HepG2 (cell line): ENCODE measurements at regions not wholly inside any gene's neighbourhood (a gene's known extent, or its start where the extent isn't known, plus 50 kb on each side); places are given as distances from the start of the nearest gene placed in this dataset.

ENCODE experiments used
- ATAC-seq: fragments of 200-7000 bp; cut with Tn5 transposase; 3 replicates; pipeline ENCODE4 v1.9.1; 2020; ENCODE audit warnings: mild to moderate bottlenecking, moderate library complexity
- BruUV-seq: library from RNA; stranded (reverse); fragments of 400-500 nt; replicated peaks from 2 replicates; lab custom pipeline; 2021; lab: Mats Ljungman, UMichigan
- CTCF ChIA-PET: fragments of 300-600 bp; formaldehyde crosslinking; extraction: SDS; loops from one replicate; lab custom pipeline; 2021; ENCODE audit warnings: low total read pairs, inconsistent platforms, low intra/inter-chr PET ratio; lab: Yijun Ruan, JAX
- POLR2A ChIA-PET: fragments of 350-600 bp; sonication (Branson Sonifier 250); formaldehyde crosslinking; loops from one replicate; lab custom pipeline; 2020; ENCODE audit warnings: antibody characterized with exemption, inconsistent platforms; lab: Yijun Ruan, JAX
- DNase-seq: peaks from one replicate; pipeline ENCODE4 v3.0.0-alpha.2; 2015; ENCODE audit warnings: low spot score
- FAIRE-seq: peaks from 3 replicates; lab custom pipeline; 2011; peaks lifted over from hg19 to GRCh38; lab: Jason Lieb, UNC
- H2AFZ ChIP-seq: one replicate; pipeline ENCODE4 v1.6.1; 2011; ENCODE audit warnings: low read length, inconsistent platforms
- H3K27ac ChIP-seq: fragments of 300-600 bp; 3 replicates; pipeline ENCODE4 v1.8.0; 2011; ENCODE audit warnings: mixed run types, mild to moderate bottlenecking, mixed read lengths, low read length, inconsistent platforms; ENCODE audit not compliant: insufficient read depth; ENCODE audit errors: extremely low read length
- H3K27me3 ChIP-seq, 2 experiments: fragments of 200-600 bp in 1 of 2; 2 replicates in 1 of 2; 3 replicates in 1 of 2; pipeline versions ENCODE4 v1.6.0 to v1.8.0; 2011; ENCODE audit warnings: low read length in 2 of 2, mild to moderate bottlenecking in 2 of 2, moderate library complexity in 2 of 2, inconsistent platforms in 1 of 2; ENCODE audit not compliant: insufficient read depth in 2 of 2, control insufficient read depth in 1 of 2
- H3K36me3 ChIP-seq, 2 experiments: fragments of 200-600 bp in 1 of 2; replicated peaks in 1 of 2; 2 replicates in 1 of 2; 3 replicates in 1 of 2; pipeline versions ENCODE4 v1.5.1 to v1.8.0; 2011; ENCODE audit warnings: low read length in 2 of 2, inconsistent platforms in 1 of 2; ENCODE audit not compliant: insufficient read depth in 2 of 2, control insufficient read depth in 1 of 2
- H3K4me1 ChIP-seq: 2 replicates; pipeline ENCODE4 v1.5.1; 2012; ENCODE audit warnings: low read length, inconsistent platforms; ENCODE audit not compliant: insufficient read depth
- H3K4me2 ChIP-seq: 2 replicates; pipeline ENCODE4 v1.6.0; 2011; ENCODE audit warnings: low read depth, low read length, inconsistent platforms
- H3K4me3 ChIP-seq, 3 experiments: fragments of 200-600 bp in 1 of 3; sonication (generic), shearing (Covaris generic) in 1 of 3; replicated peaks in 1 of 3; 2 replicates each; pipeline ENCODE4 v1.5.1; 2011 to 2016; ENCODE audit warnings: low read length in 3 of 3, inconsistent platforms in 2 of 3, low read depth in 2 of 3, mild to moderate bottlenecking in 2 of 3, control low read depth in 1 of 3, mixed read lengths in 1 of 3; ENCODE audit not compliant: insufficient read depth in 1 of 3
- H3K79me2 ChIP-seq: one replicate; pipeline ENCODE4 v1.6.1; 2011; ENCODE audit warnings: low read length, inconsistent platforms; ENCODE audit not compliant: insufficient read depth
- H3K9ac ChIP-seq: 2 replicates; pipeline ENCODE4 v1.6.0; 2011; ENCODE audit warnings: mild to moderate bottlenecking, low read depth, low read length, inconsistent platforms; ENCODE audit not compliant: insufficient read depth
- H3K9me3 ChIP-seq: 2 replicates; pipeline ENCODE4 v1.5.1; 2012; ENCODE audit warnings: mild to moderate bottlenecking, low read length
- H4K20me1 ChIP-seq: 2 replicates; pipeline ENCODE4 v1.6.0; 2011; ENCODE audit warnings: inconsistent platforms, mild to moderate bottlenecking, low read length, moderate library complexity; ENCODE audit not compliant: insufficient read depth
- CBX5 ChIP-seq: sonication (generic); formaldehyde crosslinking; IDR thresholded peaks from 2 replicates; pipeline ENCODE4 v1.4.0; 2020; ENCODE audit warnings: missing genetic modification reagents, borderline replicate concordance
- CCDC6 ChIP-seq: sonication (generic); formaldehyde crosslinking; IDR thresholded peaks from 2 replicates; pipeline ENCODE4 v1.8.1; 2022; ENCODE audit warnings: mild to moderate bottlenecking, missing genetic modification reagents, moderate library complexity
- CENPT ChIP-seq: sonication (generic); formaldehyde crosslinking; IDR thresholded peaks from 2 replicates; pipeline ENCODE4 v1.8.0; 2022; ENCODE audit warnings: low read depth, mild to moderate bottlenecking, moderate library complexity, missing genetic modification reagents
- FLYWCH1 ChIP-seq: sonication (generic); formaldehyde crosslinking; IDR thresholded peaks from 2 replicates; pipeline ENCODE4 v1.8.1; 2023; ENCODE audit warnings: mild to moderate bottlenecking, missing genetic modification reagents
- GPN1 ChIP-seq: sonication (generic); formaldehyde crosslinking; IDR thresholded peaks from 2 replicates; pipeline ENCODE4 v1.5.1; 2020; ENCODE audit warnings: missing genetic modification reagents, borderline replicate concordance
- KMT2B ChIP-seq: IDR thresholded peaks from 2 replicates; pipeline ENCODE4 v1.6.1; 2016; ENCODE audit warnings: missing genetic modification reagents, missing compliant biosample characterization
- MAX ChIP-seq: IDR thresholded peaks from 2 replicates; pipeline ENCODE4 v1.6.1; 2012; ENCODE audit warnings: inconsistent platforms
- RNF2 ChIP-seq: fragments of 450-650 bp; conservative IDR thresholded peaks from 2 replicates; pipeline ENCODE4 v1.6.1; 2016; ENCODE audit warnings: low read depth
- SIN3B ChIP-seq: fragments of 150-350 bp; IDR thresholded peaks from 2 replicates; pipeline ENCODE4 v1.6.1; 2014; ENCODE audit warnings: low read length
- TOPORS ChIP-seq: sonication (generic); formaldehyde crosslinking; IDR thresholded peaks from 2 replicates; pipeline ENCODE4 v1.8.0; 2023; ENCODE audit warnings: mild to moderate bottlenecking, missing genetic modification reagents
- ZNF263 ChIP-seq: sonication (generic); formaldehyde crosslinking; IDR thresholded peaks from 2 replicates; pipeline ENCODE4 v1.4.0; 2020; ENCODE audit warnings: missing genetic modification reagents
- ZNF484 ChIP-seq: sonication (generic); formaldehyde crosslinking; IDR thresholded peaks from 2 replicates; pipeline ENCODE4 v1.5.1; 2020; ENCODE audit warnings: mild to moderate bottlenecking, low read depth, missing genetic modification reagents, borderline replicate concordance
- ZNF577 ChIP-seq: sonication (generic); formaldehyde crosslinking; IDR thresholded peaks from 2 replicates; pipeline ENCODE4 v1.4.0; 2020; ENCODE audit warnings: mild to moderate bottlenecking, low read depth, missing genetic modification reagents, borderline replicate concordance
- ZNF589 ChIP-seq: sonication (generic); formaldehyde crosslinking; conservative IDR thresholded peaks from 2 replicates; pipeline ENCODE4 v1.8.0; 2022; ENCODE audit warnings: mild to moderate bottlenecking, moderate library complexity, missing genetic modification reagents
- ZNF614 ChIP-seq: IDR thresholded peaks from 2 replicates; pipeline ENCODE4 v1.6.1; 2018; ENCODE audit warnings: missing biosample characterization, missing genetic modification reagents, inconsistent platforms, borderline replicate concordance
- WGBS: methylation state at CpG from one replicate; pipeline ENCODE4 v1.1.6; 2017; ENCODE audit warnings: low lambda C conversion rate; 5-methylcytosine and 5-hydroxymethylcytosine counted together
- in situ Hi-C: cut with HindIII; loops from 2 replicates; pipeline ENCODE4 v1.10.0; 2017; ENCODE audit warnings: low pct_unique_long_range_greater_than_20kb; ENCODE audit not compliant: extremely low pct_ligation_motif_present
- intact Hi-C: fragments of 100-400 bp; cut with micrococcal nuclease; formaldehyde crosslinking; loops from one replicate; pipeline ENCODE4 v1.10.0; 2022; ENCODE audit not compliant: unreplicated experiment
- TF ChIP-seq, protein P1 (sequence below): sonication (generic); formaldehyde crosslinking; IDR thresholded peaks from 2 replicates; pipeline ENCODE4 v1.5.0; 2020; ENCODE audit warnings: mild to moderate bottlenecking, missing genetic modification reagents
- TF ChIP-seq, protein P2 (sequence below): sonication (generic); formaldehyde crosslinking; IDR thresholded peaks from 2 replicates; pipeline ENCODE4 v1.5.0; 2020; ENCODE audit warnings: missing genetic modification reagents
- TF ChIP-seq, protein P3 (sequence below): sonication (generic); formaldehyde crosslinking; conservative IDR thresholded peaks from 2 replicates; pipeline ENCODE4 v1.8.0; 2022; ENCODE audit warnings: low read depth, missing genetic modification reagents
- TF ChIP-seq, protein P4 (sequence below): sonication (generic); formaldehyde crosslinking; IDR thresholded peaks from 2 replicates; pipeline ENCODE4 v1.8.0; 2022; ENCODE audit warnings: missing genetic modification reagents, low read depth, mild to moderate bottlenecking, borderline replicate concordance

DNA sequence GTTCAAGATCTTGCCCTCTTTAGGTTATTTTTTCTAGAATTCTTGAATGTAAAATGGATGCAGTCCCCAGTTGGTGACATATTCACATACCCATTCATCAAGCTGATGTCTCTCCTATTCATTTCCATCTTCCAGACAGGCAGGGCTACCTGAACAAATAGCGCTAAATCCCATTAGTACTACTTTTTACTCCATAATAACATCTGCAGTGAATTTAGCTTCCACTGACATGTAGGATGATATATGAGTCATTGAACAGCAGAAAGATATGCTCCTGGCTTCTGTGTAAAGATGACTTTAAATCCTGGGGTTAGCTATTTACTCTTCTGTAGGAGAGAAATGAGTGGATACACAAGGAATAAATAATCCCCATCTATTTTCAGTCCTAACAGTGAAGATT, 194.7 kb downstream of the RND3 start (continued):
- TF ChIP-seq, protein P1, sequence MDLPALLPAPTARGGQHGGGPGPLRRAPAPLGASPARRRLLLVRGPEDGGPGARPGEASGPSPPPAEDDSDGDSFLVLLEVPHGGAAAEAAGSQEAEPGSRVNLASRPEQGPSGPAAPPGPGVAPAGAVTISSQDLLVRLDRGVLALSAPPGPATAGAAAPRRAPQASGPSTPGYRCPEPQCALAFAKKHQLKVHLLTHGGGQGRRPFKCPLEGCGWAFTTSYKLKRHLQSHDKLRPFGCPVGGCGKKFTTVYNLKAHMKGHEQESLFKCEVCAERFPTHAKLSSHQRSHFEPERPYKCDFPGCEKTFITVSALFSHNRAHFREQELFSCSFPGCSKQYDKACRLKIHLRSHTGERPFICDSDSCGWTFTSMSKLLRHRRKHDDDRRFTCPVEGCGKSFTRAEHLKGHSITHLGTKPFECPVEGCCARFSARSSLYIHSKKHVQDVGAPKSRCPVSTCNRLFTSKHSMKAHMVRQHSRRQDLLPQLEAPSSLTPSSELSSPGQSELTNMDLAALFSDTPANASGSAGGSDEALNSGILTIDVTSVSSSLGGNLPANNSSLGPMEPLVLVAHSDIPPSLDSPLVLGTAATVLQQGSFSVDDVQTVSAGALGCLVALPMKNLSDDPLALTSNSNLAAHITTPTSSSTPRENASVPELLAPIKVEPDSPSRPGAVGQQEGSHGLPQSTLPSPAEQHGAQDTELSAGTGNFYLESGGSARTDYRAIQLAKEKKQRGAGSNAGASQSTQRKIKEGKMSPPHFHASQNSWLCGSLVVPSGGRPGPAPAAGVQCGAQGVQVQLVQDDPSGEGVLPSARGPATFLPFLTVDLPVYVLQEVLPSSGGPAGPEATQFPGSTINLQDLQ = no peak
- no peak for TF ChIP-seq FLYWCH1 (CRISPR knock-in tag)

DNA sequence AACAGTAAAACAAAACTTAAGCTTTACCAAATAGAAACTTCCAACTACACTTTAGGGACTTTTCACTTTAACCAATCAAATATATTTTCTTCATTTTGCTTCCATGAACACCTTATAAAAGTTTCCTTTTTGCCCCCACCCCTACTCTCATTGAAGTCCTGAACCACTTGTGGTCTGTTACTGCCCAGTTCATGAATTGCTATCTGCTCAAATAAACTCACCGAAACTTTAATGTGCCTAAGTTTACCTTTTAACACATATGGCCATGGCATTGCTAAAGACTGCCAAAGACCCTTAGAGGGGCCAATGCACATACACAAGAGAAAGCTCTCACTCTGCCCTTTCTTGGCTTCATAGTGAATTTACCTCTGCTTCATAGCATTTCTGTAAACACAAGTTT, 195.3 kb downstream of the RND3 start:
- H3K4me1 ChIP-seq = no peaks in the 10 kb centered on the region
- H3K36me3 ChIP-seq = no peaks in the 10 kb centered on the region
- ATAC-seq = no peak
- DNase-seq = no peak
- no peaks in the 10 kb centered on the region for H3K27me3 ChIP-seq
- no peaks in the 10 kb centered on the region for H4K20me1 ChIP-seq
- no peak overlapping the region for H3K27ac ChIP-seq
- H3K9ac ChIP-seq = no peak overlapping the region
- H3K79me2 ChIP-seq = no peaks in the 10 kb centered on the region
- BruUV-seq = no TSS peak
- intact Hi-C loops (no loop called here), in situ Hi-C loops (no loop called here)
- ChIA-PET POLR2A (no interaction called here), CTCF (no interaction called here)
- 46% methylated on average over 1 of the region's 1 CpG for WGBS
- no peak overlapping the region for H3K4me3 ChIP-seq
- no peak overlapping the region for H2AFZ ChIP-seq
- H3K9me3 ChIP-seq = peaks cover 66% of the 10 kb centered on the region
- H3K4me2 ChIP-seq = no peak overlapping the region
- no peak for FAIRE-seq
- TF ChIP-seq CCDC6 (CRISPR knock-in tag) (no peak), TOPORS (no peak), ZNF614 (CRISPR knock-in tag) (no peak), ZNF577 (CRISPR knock-in tag) (no peak), MAX (no peak), SIN3B (no peak), CBX5 (CRISPR knock-in tag) (no peak), RNF2 (no peak), ZNF263 (CRISPR knock-in tag) (no peak), ZNF484 (CRISPR knock-in tag) (no peak), GPN1 (no peak), ZNF589 (CRISPR knock-in tag) (no peak), KMT2B (CRISPR knock-in tag) (no peak), CENPT (CRISPR knock-in tag) (no peak)
- TF ChIP-seq, protein P2, sequence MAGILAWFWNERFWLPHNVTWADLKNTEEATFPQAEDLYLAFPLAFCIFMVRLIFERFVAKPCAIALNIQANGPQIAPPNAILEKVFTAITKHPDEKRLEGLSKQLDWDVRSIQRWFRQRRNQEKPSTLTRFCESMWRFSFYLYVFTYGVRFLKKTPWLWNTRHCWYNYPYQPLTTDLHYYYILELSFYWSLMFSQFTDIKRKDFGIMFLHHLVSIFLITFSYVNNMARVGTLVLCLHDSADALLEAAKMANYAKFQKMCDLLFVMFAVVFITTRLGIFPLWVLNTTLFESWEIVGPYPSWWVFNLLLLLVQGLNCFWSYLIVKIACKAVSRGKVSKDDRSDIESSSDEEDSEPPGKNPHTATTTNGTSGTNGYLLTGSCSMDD = no peak
- TF ChIP-seq, protein P3, sequence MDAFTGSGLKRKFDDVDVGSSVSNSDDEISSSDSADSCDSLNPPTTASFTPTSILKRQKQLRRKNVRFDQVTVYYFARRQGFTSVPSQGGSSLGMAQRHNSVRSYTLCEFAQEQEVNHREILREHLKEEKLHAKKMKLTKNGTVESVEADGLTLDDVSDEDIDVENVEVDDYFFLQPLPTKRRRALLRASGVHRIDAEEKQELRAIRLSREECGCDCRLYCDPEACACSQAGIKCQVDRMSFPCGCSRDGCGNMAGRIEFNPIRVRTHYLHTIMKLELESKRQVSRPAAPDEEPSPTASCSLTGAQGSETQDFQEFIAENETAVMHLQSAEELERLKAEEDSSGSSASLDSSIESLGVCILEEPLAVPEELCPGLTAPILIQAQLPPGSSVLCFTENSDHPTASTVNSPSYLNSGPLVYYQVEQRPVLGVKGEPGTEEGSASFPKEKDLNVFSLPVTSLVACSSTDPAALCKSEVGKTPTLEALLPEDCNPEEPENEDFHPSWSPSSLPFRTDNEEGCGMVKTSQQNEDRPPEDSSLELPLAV (CRISPR knock-in tag) = no peak
- TF ChIP-seq, protein P4, sequence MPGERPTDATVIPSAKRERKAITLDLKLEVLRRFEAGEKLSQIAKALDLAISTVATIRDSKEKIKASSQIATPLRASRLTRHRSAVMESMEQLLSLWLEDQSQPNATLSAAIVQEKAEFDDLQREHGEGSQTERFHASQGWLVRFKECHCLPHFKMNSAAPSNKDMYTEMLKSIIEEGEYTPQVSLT (CRISPR knock-in tag) = no peak
